GM06990 (cell line): ENCODE measurements at regions not wholly inside any gene's neighbourhood (a gene's known extent, or its start where the extent isn't known, plus 50 kb on each side); places are given as distances from the start of the nearest gene placed in this dataset.
"Not testable (repeated sequence)": the region's sequence is repeated elsewhere in the genome, so short reads cannot be mapped to it uniquely, and the experiment has no call there.

Experiments
- DNase-seq: peaks from one replicate; pipeline ENCODE4 v3.0.0-alpha.2; 2011; ENCODE audit not compliant: insufficient read length; ENCODE audit errors: extremely low read depth
- H3K27me3 ChIP-seq: replicated peaks from 2 replicates; pipeline ENCODE4 v1.6.0; 2011; ENCODE audit warnings: low read length; ENCODE audit not compliant: control insufficient read depth, insufficient read depth
- H3K36me3 ChIP-seq: 2 replicates; pipeline ENCODE4 v1.5.1; 2011; ENCODE audit warnings: low read length; ENCODE audit not compliant: control insufficient read depth, insufficient read depth
- H3K4me3 ChIP-seq: replicated peaks from 2 replicates; pipeline ENCODE4 v1.5.1; 2011; ENCODE audit warnings: low read depth, mild to moderate bottlenecking, control low read depth, low read length
- CTCF ChIP-seq: IDR thresholded peaks from 2 replicates; pipeline ENCODE4 v1.5.1; 2011; ENCODE audit warnings: low read length, control low read depth, mild to moderate bottlenecking, inconsistent platforms; ENCODE audit not compliant: insufficient read depth, poor library complexity, severe bottlenecking

GRCh38 chr4:159926871-159927270 lies 824.0 kb downstream of the RAPGEF2 start:
- no peak for DNase-seq
- Histone ChIP-seq H3K4me3 (no peak overlapping the region), H3K27me3 (no peaks in the 10 kb centered on the region), H3K36me3 (no peaks in the 10 kb centered on the region)
- no peak for TF ChIP-seq CTCF

GRCh38 chr4:159927781-159928180 lies 824.9 kb downstream of the RAPGEF2 start:
- no peaks in the 10 kb centered on the region for H3K27me3 ChIP-seq
- no peak for TF ChIP-seq CTCF
- DNase-seq: no peak

GRCh38 chr4:159934602-159935001 lies 831.7 kb downstream of the RAPGEF2 start:
- H3K4me3 ChIP-seq, H3K36me3 ChIP-seq, H3K27me3 ChIP-seq, DNase-seq: not testable (repeated sequence)

More at GRCh38 chr4:159927781-159928180, 824.9 kb downstream of the RAPGEF2 start:
- Histone ChIP-seq H3K36me3 (no peaks in the 10 kb centered on the region), H3K4me3 (no peak overlapping the region)

GRCh38 chr4:159937595-159937994 lies 834.7 kb downstream of the RAPGEF2 start:
- DNase-seq: no peak
- H3K4me3 ChIP-seq: no peak overlapping the region
- no peaks in the 10 kb centered on the region for H3K27me3 ChIP-seq
- no peak for TF ChIP-seq CTCF
- no peaks in the 10 kb centered on the region for H3K36me3 ChIP-seq

GRCh38 chr4:159939681-159940080 lies 836.8 kb downstream of the RAPGEF2 start:
- not testable (repeated sequence) for H3K36me3 ChIP-seq, H3K4me3 ChIP-seq, H3K27me3 ChIP-seq, DNase-seq

GRCh38 chr4:159941076-159941475 lies 838.2 kb downstream of the RAPGEF2 start:
- DNase-seq: no peak
- Histone ChIP-seq H3K4me3 (no peak overlapping the region), H3K36me3 (no peaks in the 10 kb centered on the region), H3K27me3 (no peaks in the 10 kb centered on the region; the same call in 1 of the 2 replicates)
- TF ChIP-seq CTCF: no peak

- no peak overlapping the region for H3K4me3 ChIP-seq
- no peaks in the 10 kb centered on the region for H3K36me3 ChIP-seq
- DNase-seq: no peak
- TF ChIP-seq CTCF: no peak
- H3K27me3 ChIP-seq: no peaks in the 10 kb centered on the region; the same call in 1 of the 2 replicates
Measured at GRCh38 chr4:159944477-159944876, 841.6 kb downstream of the RAPGEF2 start.
